Liver (tissue), 8 donors: ENCODE measurements at regions not wholly inside any gene's neighbourhood (a gene's known extent, or its start where the extent isn't known, plus 50 kb on each side); places are given as distances from the start of the nearest gene placed in this dataset.

Source experiments
- DNase-seq: peaks from one replicate; pipeline ENCODE4 v3.0.0-alpha.2; 2017; ENCODE audit warnings: low spot score
- H3K27ac ChIP-seq, 2 donors: one replicate each; pipeline ENCODE4 v1.7.0; 2013; ENCODE audit warnings: inconsistent platforms in 2 of 2, low read length in 2 of 2, control low read depth in 1 of 2, low read depth in 1 of 2, mild to moderate bottlenecking in 1 of 2
- H3K27me3 ChIP-seq, 4 donors: one replicate each; pipeline versions ENCODE4 v1.6.1 to v1.7.0; 2013; ENCODE audit warnings: low read length in 3 of 4, inconsistent platforms in 1 of 4, mild to moderate bottlenecking in 1 of 4, moderate library complexity in 1 of 4; ENCODE audit not compliant: control insufficient read depth in 4 of 4, insufficient read depth in 4 of 4
- H3K36me3 ChIP-seq, 4 donors: one replicate each; pipeline versions ENCODE4 v1.6.1 to v1.7.0; 2013; ENCODE audit warnings: low read length in 3 of 4, mild to moderate bottlenecking in 3 of 4, low read depth in 1 of 4, moderate library complexity in 1 of 4; ENCODE audit not compliant: control insufficient read depth in 4 of 4, insufficient read depth in 3 of 4
- H3K4me1 ChIP-seq, 4 donors: one replicate each; pipeline versions ENCODE4 v1.6.1 to v1.7.0; 2013; ENCODE audit warnings: low read length in 3 of 4, mild to moderate bottlenecking in 3 of 4, moderate library complexity in 1 of 4; ENCODE audit not compliant: control insufficient read depth in 4 of 4, insufficient read depth in 4 of 4
- H3K4me3 ChIP-seq, 3 donors: one replicate each; pipeline versions ENCODE4 v1.6.1 to v1.7.0; 2013; ENCODE audit warnings: low read length in 3 of 3, control low read depth in 1 of 3, low read depth in 1 of 3, mild to moderate bottlenecking in 1 of 3
- H3K9ac ChIP-seq, 2 donors: one replicate each; pipeline ENCODE4 v1.7.0; 2013; ENCODE audit warnings: low read length in 2 of 2, mild to moderate bottlenecking in 2 of 2, moderate library complexity in 2 of 2, control low read depth in 1 of 2, low read depth in 1 of 2
- H3K9me3 ChIP-seq, 4 donors: one replicate each; pipeline versions ENCODE4 v1.6.1 to v1.7.0; 2013; ENCODE audit warnings: low read length in 3 of 4; ENCODE audit not compliant: control insufficient read depth in 4 of 4
- EGR1 ChIP-seq, 2 donors: IDR thresholded peaks; 2 replicates each; pipeline ENCODE4 v1.6.1; 2016 to 2018; ENCODE audit warnings: antibody characterized with exemption in 2 of 2, low read depth in 2 of 2
- FOXA1 ChIP-seq: IDR thresholded peaks from 2 replicates; pipeline ENCODE4 v1.6.1; 2016; ENCODE audit warnings: antibody characterized with exemption
- FOXA2 ChIP-seq: IDR thresholded peaks from 2 replicates; pipeline ENCODE4 v1.6.1; 2016; ENCODE audit warnings: antibody characterized with exemption
- GABPA ChIP-seq, 2 donors: IDR thresholded peaks in 1 of 2; conservative IDR thresholded peaks in 1 of 2; 2 replicates each; pipeline ENCODE4 v1.6.1; 2016; ENCODE audit warnings: antibody characterized with exemption in 2 of 2, mild to moderate bottlenecking in 1 of 2, moderate library complexity in 1 of 2
- HNF4A ChIP-seq, 2 donors: conservative IDR thresholded peaks; 2 replicates each; pipeline ENCODE4 v1.6.1; 2016; ENCODE audit warnings: antibody characterized with exemption in 2 of 2, mild to moderate bottlenecking in 2 of 2
- HNF4G ChIP-seq: IDR thresholded peaks from 2 replicates; pipeline ENCODE4 v1.6.1; 2016; ENCODE audit warnings: antibody characterized with exemption
- JUND ChIP-seq, 2 donors: IDR thresholded peaks; 2 replicates each; pipeline ENCODE4 v1.6.1; 2016; ENCODE audit warnings: antibody characterized with exemption in 2 of 2
- NR2F2 ChIP-seq: IDR thresholded peaks from 2 replicates; pipeline ENCODE4 v1.6.1; 2016; ENCODE audit warnings: antibody characterized with exemption
- RAD21 ChIP-seq, 2 donors: IDR thresholded peaks; 2 replicates each; pipeline ENCODE4 v1.6.1; 2016; ENCODE audit warnings: antibody characterized with exemption in 2 of 2, mild to moderate bottlenecking in 2 of 2
- RXRA ChIP-seq, 2 donors: IDR thresholded peaks; 2 replicates each; pipeline ENCODE4 v1.6.1; 2017 to 2018; ENCODE audit warnings: antibody characterized with exemption in 2 of 2, mild to moderate bottlenecking in 1 of 2
- SP1 ChIP-seq: IDR thresholded peaks from 2 replicates; pipeline ENCODE4 v1.6.1; 2018; ENCODE audit warnings: antibody characterized with exemption, mild to moderate bottlenecking
- YY1 ChIP-seq: IDR thresholded peaks from 2 replicates; pipeline ENCODE4 v1.6.1; 2016; ENCODE audit warnings: antibody characterized with exemption, mild to moderate bottlenecking
- WGBS: extraction: QIAGEN DNeasy Blood & Tissue Kit; methylation state at CpG from one replicate; pipeline ENCODE4 v1.1.7; 2013; 5-methylcytosine and 5-hydroxymethylcytosine counted together
- TF ChIP-seq, protein P1 (sequence below): IDR thresholded peaks from 2 replicates; pipeline ENCODE4 v1.6.1; 2016; ENCODE audit warnings: antibody characterized with exemption
- TF ChIP-seq, protein P2 (sequence below): IDR thresholded peaks from 2 replicates; pipeline ENCODE4 v1.6.1; 2016; ENCODE audit warnings: antibody characterized with exemption
- TF ChIP-seq, protein P3 (sequence below): IDR thresholded peaks from 2 replicates; pipeline ENCODE4 v1.6.1; 2016; ENCODE audit warnings: antibody characterized with exemption
- TF ChIP-seq, protein P4 (sequence below): fragments of 150-350 bp; IDR thresholded peaks from 2 replicates; pipeline ENCODE4 v1.5.1; 2017; ENCODE audit warnings: improper control_type of control experiment, low read depth, low read length; ENCODE audit not compliant: missing input control
- TF ChIP-seq, protein P5 (sequence below): IDR thresholded peaks from 2 replicates; pipeline ENCODE4 v1.6.1; 2016; ENCODE audit warnings: antibody characterized with exemption, mild to moderate bottlenecking
- donor health status: healthy.
- donor health status: healthy.
- donor health status: healthy.
- donor health status: healthy.
- donor health status: healthy.

DNA sequence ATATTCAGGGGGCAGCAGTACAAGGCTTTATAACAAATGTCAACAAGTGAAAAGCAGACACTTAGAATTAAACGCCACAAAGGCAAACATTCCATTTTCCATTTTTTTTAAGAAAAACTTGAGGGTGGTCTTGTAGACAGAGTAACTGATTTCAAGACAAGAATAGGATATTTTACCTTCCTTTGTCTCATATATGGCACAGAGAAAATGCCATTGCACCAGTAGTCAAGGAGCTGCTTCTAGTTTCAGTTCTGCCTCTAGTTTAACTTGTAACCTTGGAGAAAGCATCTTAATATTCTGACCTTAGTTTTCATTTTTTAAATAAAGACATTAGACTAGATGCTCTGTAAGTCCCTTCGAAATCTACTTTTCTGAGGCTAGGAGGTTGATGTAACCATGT is 355.3 kb upstream of the KCNN2 start:
- Histone ChIP-seq H3K9ac (no peak overlapping the region), H3K4me3 (no peak overlapping the region), H3K9me3 (peaks cover 0 to 3% (median 0%) of the 10 kb centered on the region in 4 donors), H3K27ac (no peak overlapping the region), H3K27me3 (no peaks in the 10 kb centered on the region), H3K4me1 (no peaks in the 10 kb centered on the region), H3K36me3 (no peaks in the 10 kb centered on the region)
- TF ChIP-seq JUND (IDR thresholded peaks at IDR 0.05) (no peak), EGR1 (IDR thresholded peaks at IDR 0.05; ENCODE audit: low read depth in 2 of 2) (no peak), SP1 (no peak), FOXA1 (no peak), YY1 (no peak), RXRA (IDR thresholded peaks at IDR 0.05) (no peak), NR2F2 (no peak), HNF4A (conservative IDR thresholded peaks at IDR 0.05) (no peak), FOXA2 (no peak), RAD21 (IDR thresholded peaks at IDR 0.05) (no peak), HNF4G (no peak)
- TF ChIP-seq, protein P1, sequence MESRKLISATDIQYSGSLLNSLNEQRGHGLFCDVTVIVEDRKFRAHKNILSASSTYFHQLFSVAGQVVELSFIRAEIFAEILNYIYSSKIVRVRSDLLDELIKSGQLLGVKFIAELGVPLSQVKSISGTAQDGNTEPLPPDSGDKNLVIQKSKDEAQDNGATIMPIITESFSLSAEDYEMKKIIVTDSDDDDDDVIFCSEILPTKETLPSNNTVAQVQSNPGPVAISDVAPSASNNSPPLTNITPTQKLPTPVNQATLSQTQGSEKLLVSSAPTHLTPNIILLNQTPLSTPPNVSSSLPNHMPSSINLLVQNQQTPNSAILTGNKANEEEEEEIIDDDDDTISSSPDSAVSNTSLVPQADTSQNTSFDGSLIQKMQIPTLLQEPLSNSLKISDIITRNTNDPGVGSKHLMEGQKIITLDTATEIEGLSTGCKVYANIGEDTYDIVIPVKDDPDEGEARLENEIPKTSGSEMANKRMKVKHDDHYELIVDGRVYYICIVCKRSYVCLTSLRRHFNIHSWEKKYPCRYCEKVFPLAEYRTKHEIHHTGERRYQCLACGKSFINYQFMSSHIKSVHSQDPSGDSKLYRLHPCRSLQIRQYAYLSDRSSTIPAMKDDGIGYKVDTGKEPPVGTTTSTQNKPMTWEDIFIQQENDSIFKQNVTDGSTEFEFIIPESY, result no peak
- TF ChIP-seq, protein P2, sequence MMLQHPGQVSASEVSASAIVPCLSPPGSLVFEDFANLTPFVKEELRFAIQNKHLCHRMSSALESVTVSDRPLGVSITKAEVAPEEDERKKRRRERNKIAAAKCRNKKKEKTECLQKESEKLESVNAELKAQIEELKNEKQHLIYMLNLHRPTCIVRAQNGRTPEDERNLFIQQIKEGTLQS, result no peak
- TF ChIP-seq, protein P3, sequence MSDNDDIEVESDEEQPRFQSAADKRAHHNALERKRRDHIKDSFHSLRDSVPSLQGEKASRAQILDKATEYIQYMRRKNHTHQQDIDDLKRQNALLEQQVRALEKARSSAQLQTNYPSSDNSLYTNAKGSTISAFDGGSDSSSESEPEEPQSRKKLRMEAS, result no peak
- TF ChIP-seq, protein P4, sequence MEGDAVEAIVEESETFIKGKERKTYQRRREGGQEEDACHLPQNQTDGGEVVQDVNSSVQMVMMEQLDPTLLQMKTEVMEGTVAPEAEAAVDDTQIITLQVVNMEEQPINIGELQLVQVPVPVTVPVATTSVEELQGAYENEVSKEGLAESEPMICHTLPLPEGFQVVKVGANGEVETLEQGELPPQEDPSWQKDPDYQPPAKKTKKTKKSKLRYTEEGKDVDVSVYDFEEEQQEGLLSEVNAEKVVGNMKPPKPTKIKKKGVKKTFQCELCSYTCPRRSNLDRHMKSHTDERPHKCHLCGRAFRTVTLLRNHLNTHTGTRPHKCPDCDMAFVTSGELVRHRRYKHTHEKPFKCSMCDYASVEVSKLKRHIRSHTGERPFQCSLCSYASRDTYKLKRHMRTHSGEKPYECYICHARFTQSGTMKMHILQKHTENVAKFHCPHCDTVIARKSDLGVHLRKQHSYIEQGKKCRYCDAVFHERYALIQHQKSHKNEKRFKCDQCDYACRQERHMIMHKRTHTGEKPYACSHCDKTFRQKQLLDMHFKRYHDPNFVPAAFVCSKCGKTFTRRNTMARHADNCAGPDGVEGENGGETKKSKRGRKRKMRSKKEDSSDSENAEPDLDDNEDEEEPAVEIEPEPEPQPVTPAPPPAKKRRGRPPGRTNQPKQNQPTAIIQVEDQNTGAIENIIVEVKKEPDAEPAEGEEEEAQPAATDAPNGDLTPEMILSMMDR, result no peak
- TF ChIP-seq, protein P5, sequence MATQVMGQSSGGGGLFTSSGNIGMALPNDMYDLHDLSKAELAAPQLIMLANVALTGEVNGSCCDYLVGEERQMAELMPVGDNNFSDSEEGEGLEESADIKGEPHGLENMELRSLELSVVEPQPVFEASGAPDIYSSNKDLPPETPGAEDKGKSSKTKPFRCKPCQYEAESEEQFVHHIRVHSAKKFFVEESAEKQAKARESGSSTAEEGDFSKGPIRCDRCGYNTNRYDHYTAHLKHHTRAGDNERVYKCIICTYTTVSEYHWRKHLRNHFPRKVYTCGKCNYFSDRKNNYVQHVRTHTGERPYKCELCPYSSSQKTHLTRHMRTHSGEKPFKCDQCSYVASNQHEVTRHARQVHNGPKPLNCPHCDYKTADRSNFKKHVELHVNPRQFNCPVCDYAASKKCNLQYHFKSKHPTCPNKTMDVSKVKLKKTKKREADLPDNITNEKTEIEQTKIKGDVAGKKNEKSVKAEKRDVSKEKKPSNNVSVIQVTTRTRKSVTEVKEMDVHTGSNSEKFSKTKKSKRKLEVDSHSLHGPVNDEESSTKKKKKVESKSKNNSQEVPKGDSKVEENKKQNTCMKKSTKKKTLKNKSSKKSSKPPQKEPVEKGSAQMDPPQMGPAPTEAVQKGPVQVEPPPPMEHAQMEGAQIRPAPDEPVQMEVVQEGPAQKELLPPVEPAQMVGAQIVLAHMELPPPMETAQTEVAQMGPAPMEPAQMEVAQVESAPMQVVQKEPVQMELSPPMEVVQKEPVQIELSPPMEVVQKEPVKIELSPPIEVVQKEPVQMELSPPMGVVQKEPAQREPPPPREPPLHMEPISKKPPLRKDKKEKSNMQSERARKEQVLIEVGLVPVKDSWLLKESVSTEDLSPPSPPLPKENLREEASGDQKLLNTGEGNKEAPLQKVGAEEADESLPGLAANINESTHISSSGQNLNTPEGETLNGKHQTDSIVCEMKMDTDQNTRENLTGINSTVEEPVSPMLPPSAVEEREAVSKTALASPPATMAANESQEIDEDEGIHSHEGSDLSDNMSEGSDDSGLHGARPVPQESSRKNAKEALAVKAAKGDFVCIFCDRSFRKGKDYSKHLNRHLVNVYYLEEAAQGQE, result no peak
- DNase-seq, result no peak
- WGBS, result 59% methylated on average over 2 of the region's 2 CpGs

DNA sequence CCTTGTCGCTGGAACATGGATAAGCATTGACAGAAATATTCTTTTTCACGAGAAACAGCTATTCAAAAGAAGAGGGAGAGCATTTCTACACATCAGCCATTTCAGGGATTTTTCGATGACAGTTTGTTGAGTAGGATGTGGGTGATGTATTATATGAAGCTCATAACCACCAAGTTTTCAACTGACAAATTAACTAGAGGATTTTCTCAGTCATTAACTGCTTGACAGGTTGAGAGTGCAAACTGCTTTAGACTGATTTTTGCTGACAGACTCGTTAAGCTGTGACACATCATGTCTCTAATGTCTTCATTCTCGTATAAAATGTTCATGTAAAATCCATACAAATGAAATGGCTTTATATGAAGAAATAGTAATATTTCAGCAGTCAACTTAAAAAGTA is 354.2 kb upstream of the KCNN2 start:
- Histone ChIP-seq H3K9ac (no peak overlapping the region), H3K4me3 (no peak overlapping the region), H3K9me3 (peaks cover 0 to 3% (median 0%) of the 10 kb centered on the region in 4 donors), H3K36me3 (no peaks in the 10 kb centered on the region), H3K27me3 (no peaks in the 10 kb centered on the region), H3K27ac (no peak overlapping the region), H3K4me1 (no peaks in the 10 kb centered on the region)
- WGBS, result 70% methylated on average over 5 of the region's 5 CpGs
- no peak for DNase-seq
- TF ChIP-seq, protein P4, result no peak
- no peak for TF ChIP-seq HNF4A (conservative IDR thresholded peaks at IDR 0.05)
- TF ChIP-seq GABPA (IDR thresholded peaks at IDR 0.05 in 1 of 2, conservative IDR thresholded peaks at IDR 0.05 in 1 of 2), result no peak
- TF ChIP-seq, protein P2, result no peak
- no peak for TF ChIP-seq RAD21 (IDR thresholded peaks at IDR 0.05)
- no peak for TF ChIP-seq RXRA (IDR thresholded peaks at IDR 0.05)
- TF ChIP-seq, protein P5, result no peak
- TF ChIP-seq, protein P3, result no peak
